ENCODE measurements at regions not wholly inside any gene's neighbourhood (a gene's known extent, or its start where the extent isn't known, plus 50 kb on each side); places are given as distances from the start of the nearest gene placed in this dataset.

DNA sequence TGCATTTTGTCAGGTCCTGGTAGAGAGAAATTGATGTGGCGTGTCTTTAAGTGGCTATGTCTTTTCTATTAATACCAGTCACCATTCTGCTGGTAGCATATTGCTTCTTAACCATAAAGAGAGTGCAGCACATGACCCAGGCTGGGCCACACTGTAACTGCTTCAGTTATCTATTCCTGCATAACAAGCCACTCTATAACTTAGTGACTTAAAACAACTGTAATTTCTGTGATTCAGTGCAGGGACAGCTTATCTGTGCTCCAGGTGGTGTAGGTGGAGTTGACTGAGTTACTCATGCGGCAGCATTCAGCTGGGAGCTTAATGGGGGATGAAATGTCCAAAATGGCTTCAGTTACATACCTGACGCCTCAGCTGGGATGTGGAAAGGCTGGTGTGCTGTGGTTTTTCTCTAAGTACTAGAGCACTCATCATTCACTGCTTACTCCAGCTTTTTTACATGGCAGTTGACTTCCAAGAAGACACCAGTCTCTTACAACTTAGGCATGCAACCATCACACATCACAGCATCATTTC, 742.4 kb downstream of the SATB2 start:
- DNase-seq (ENCODE audit: low spot score): no peak
- H3K9me3 ChIP-seq (ENCODE audit: control insufficient read depth in 4 of 4, low read length in 3 of 4): no peaks in the 10 kb centered on the region
- WGBS: 83% methylated on average over 3 of the region's 3 CpGs
- no peak for TF ChIP-seq FOXA2 (IDR thresholded peaks at IDR 0.05)
- TF ChIP-seq HNF4G (IDR thresholded peaks at IDR 0.05): no peak
- no peak for TF ChIP-seq SP1 (IDR thresholded peaks at IDR 0.05)
- no peak for TF ChIP-seq CTCF (IDR thresholded peaks at IDR 0.05; ENCODE audit: low read depth, low read length, missing input control)
- TF ChIP-seq RXRA (IDR thresholded peaks at IDR 0.05): no peak
- no peak overlapping the region for H3K9ac ChIP-seq (ENCODE audit: low read depth in 1 of 2, low read length in 2 of 2)
- H3K4me1 ChIP-seq (ENCODE audit: control insufficient read depth in 4 of 4, insufficient read depth in 4 of 4, low read length in 3 of 4): no peaks in the 10 kb centered on the region
- H3K4me3 ChIP-seq (ENCODE audit: low read depth in 1 of 3, low read length in 3 of 3): no peak overlapping the region
- no peaks in the 10 kb centered on the region for H3K27me3 ChIP-seq (ENCODE audit: control insufficient read depth in 4 of 4, insufficient read depth in 4 of 4, low read length in 3 of 4)
- no peak overlapping the region for H3K27ac ChIP-seq (ENCODE audit: low read depth in 1 of 2, low read length in 2 of 2)
- H3K36me3 ChIP-seq (ENCODE audit: control insufficient read depth in 4 of 4, insufficient read depth in 3 of 4, low read depth in 1 of 4, low read length in 3 of 4): no peaks in the 10 kb centered on the region

- Histone ChIP-seq H3K27ac (ENCODE audit: low read depth in 1 of 2, low read length in 2 of 2) (no peak overlapping the region), H3K9ac (ENCODE audit: low read depth in 1 of 2, low read length in 2 of 2) (no peak overlapping the region), H3K36me3 (ENCODE audit: control insufficient read depth in 4 of 4, insufficient read depth in 3 of 4, low read depth in 1 of 4, low read length in 3 of 4) (no peaks in the 10 kb centered on the region), H3K4me3 (ENCODE audit: low read depth in 1 of 3, low read length in 3 of 3) (no peak overlapping the region), H3K27me3 (ENCODE audit: control insufficient read depth in 4 of 4, insufficient read depth in 4 of 4, low read length in 3 of 4) (no peaks in the 10 kb centered on the region), H3K9me3 (ENCODE audit: control insufficient read depth in 4 of 4, low read length in 3 of 4) (no peaks in the 10 kb centered on the region), H3K4me1 (ENCODE audit: control insufficient read depth in 4 of 4, insufficient read depth in 4 of 4, low read length in 3 of 4) (no peaks in the 10 kb centered on the region)
- no peak for DNase-seq (ENCODE audit: low spot score)
- TF ChIP-seq MAX (IDR thresholded peaks at IDR 0.05): no peak
- no peak for TF ChIP-seq FOXA2 (IDR thresholded peaks at IDR 0.05)
- no peak for TF ChIP-seq ZBTB33 (IDR thresholded peaks at IDR 0.05)
- TF ChIP-seq HNF4A (conservative IDR thresholded peaks at IDR 0.05): no peak
- TF ChIP-seq ATF3 (IDR thresholded peaks at IDR 0.05): no peak
- 56% methylated on average over 4 of the region's 4 CpGs for WGBS
Measured at GRCh38 chr2:198712485-198712884, 745.3 kb downstream of the SATB2 start.

GRCh38 chr2:198711484-198711883, 746.3 kb downstream of the SATB2 start:
- no peak overlapping the region for H3K27ac ChIP-seq (ENCODE audit: low read depth in 1 of 2, low read length in 2 of 2)
- no peak for TF ChIP-seq REST (IDR thresholded peaks at IDR 0.05)
- no peak for TF ChIP-seq MAX (IDR thresholded peaks at IDR 0.05)
- TF ChIP-seq RAD21 (IDR thresholded peaks at IDR 0.05): no peak
- TF ChIP-seq ZBTB33 (IDR thresholded peaks at IDR 0.05): no peak
- TF ChIP-seq SP1 (IDR thresholded peaks at IDR 0.05): no peak
- no peak for TF ChIP-seq NR2F2 (IDR thresholded peaks at IDR 0.05)
- no peak for TF ChIP-seq HNF4A (conservative IDR thresholded peaks at IDR 0.05)
- H3K4me3 ChIP-seq (ENCODE audit: low read depth in 1 of 3, low read length in 3 of 3): no peak overlapping the region
- no peak overlapping the region for H3K9ac ChIP-seq (ENCODE audit: low read depth in 1 of 2, low read length in 2 of 2)
- no peaks in the 10 kb centered on the region for H3K9me3 ChIP-seq (ENCODE audit: control insufficient read depth in 4 of 4, low read length in 3 of 4)
- no peaks in the 10 kb centered on the region for H3K4me1 ChIP-seq (ENCODE audit: control insufficient read depth in 4 of 4, insufficient read depth in 4 of 4, low read length in 3 of 4)
- no peaks in the 10 kb centered on the region for H3K27me3 ChIP-seq (ENCODE audit: control insufficient read depth in 4 of 4, insufficient read depth in 4 of 4, low read length in 3 of 4)
- no peaks in the 10 kb centered on the region for H3K36me3 ChIP-seq (ENCODE audit: control insufficient read depth in 4 of 4, insufficient read depth in 3 of 4, low read depth in 1 of 4, low read length in 3 of 4)
- no peak for DNase-seq (ENCODE audit: low spot score)

All from liver (tissue), 8 donors.